ENCODE measurements at regions not wholly inside any gene's neighbourhood (a gene's known extent, or its start where the extent isn't known, plus 50 kb on each side); places are given as distances from the start of the nearest gene placed in this dataset.

GRCh38 chr17:36680701-36681202, 79.4 kb downstream of the MRM1 start:
- Mint-ChIP-seq H3K4me3 (no peak overlapping the region), H3K36me3 (ENCODE audit: low read depth) (no peaks in the 10 kb centered on the region), H3K27me3 (ENCODE audit: insufficient read depth, low read depth, poor library complexity) (no peaks in the 10 kb centered on the region), H3K9me3 (no peaks in the 10 kb centered on the region), H3K4me1 (peaks cover 30% of the 10 kb centered on the region), H3K27ac (no peak overlapping the region)
- Histone ChIP-seq H4K20me1 (replicated peaks; ENCODE audit: insufficient read depth) (no peaks in the 10 kb centered on the region), H3K27me3 (ENCODE audit: insufficient read depth) (no peaks in the 10 kb centered on the region), H3K4me1 (ENCODE audit: insufficient read depth) (peaks cover 8% of the 10 kb centered on the region), H3K27ac (ENCODE audit: low read depth) (no peak overlapping the region), H3K79me2 (replicated peaks; ENCODE audit: insufficient read depth) (no peaks in the 10 kb centered on the region), H2AFZ (no peak overlapping the region), H3K36me3 (ENCODE audit: insufficient read depth) (no peaks in the 10 kb centered on the region), H3K9me2 (ENCODE audit: insufficient read depth) (no peaks in the 10 kb centered on the region), H3K4me2 (no peak overlapping the region), H3F3A (replicated peaks; ENCODE audit: low read depth) (no peaks in the 10 kb centered on the region), H3K4me3 (no peak overlapping the region)
- TF ChIP-seq STAT1 (IDR thresholded peaks at IDR 0.05; ENCODE audit: unreplicated experiment): no peak
- TF ChIP-seq REST (IDR thresholded peaks at IDR 0.05; ENCODE audit: unreplicated experiment): no peak
- TF ChIP-seq CREB1 (CRISPR knock-in tag; IDR thresholded peaks at IDR 0.05; ENCODE audit: low read depth): no peak
- no peak for TF ChIP-seq ETS1 (IDR thresholded peaks at IDR 0.05)
- TF ChIP-seq POLR2AphosphoS5 (IDR thresholded peaks at IDR 0.05; ENCODE audit: low read depth): no peak
- TF ChIP-seq EZH2phosphoT487 (IDR thresholded peaks at IDR 0.05; ENCODE audit: unreplicated experiment): no peak
- TF ChIP-seq CTCF (conservative IDR thresholded peaks at IDR 0.05; ENCODE audit: low read depth in 2 of 2): no peak
- DNase-seq (ENCODE audit: low spot score) (no peak), ATAC-seq (no peak)

GRCh38 chr17:36682773-36683172, 81.4 kb downstream of the MRM1 start:
- H3K27me3 Mint-ChIP-seq (ENCODE audit: insufficient read depth, low read depth, poor library complexity): peaks cover 3% of the 10 kb centered on the region
- ATAC-seq: peak; percentile 18; the same call in 2 of the 3 replicates

More at GRCh38 chr17:36682773-36683172, 81.4 kb downstream of the MRM1 start:
- H3K27ac Mint-ChIP-seq: no peak overlapping the region
- Histone ChIP-seq H2AFZ (no peak overlapping the region), H3K4me1 (ENCODE audit: insufficient read depth) (peaks cover 17% of the 10 kb centered on the region), H4K20me1 (replicated peaks; ENCODE audit: insufficient read depth) (no peaks in the 10 kb centered on the region), H3K4me2 (no peak overlapping the region), H3F3A (replicated peaks; ENCODE audit: low read depth) (no peaks in the 10 kb centered on the region), H3K27ac (ENCODE audit: low read depth) (no peak overlapping the region), H3K36me3 (ENCODE audit: insufficient read depth) (no peaks in the 10 kb centered on the region), H3K9me2 (ENCODE audit: insufficient read depth) (no peaks in the 10 kb centered on the region), H3K27me3 (ENCODE audit: insufficient read depth) (no peaks in the 10 kb centered on the region), H3K4me3 (no peak overlapping the region), H3K79me2 (replicated peaks; ENCODE audit: insufficient read depth) (no peaks in the 10 kb centered on the region)
- no peak for DNase-seq (ENCODE audit: low spot score)
- H3K4me1 Mint-ChIP-seq: peaks cover 43% of the 10 kb centered on the region
- H3K36me3 Mint-ChIP-seq (ENCODE audit: low read depth): no peaks in the 10 kb centered on the region
- TF ChIP-seq STAT1 (IDR thresholded peaks at IDR 0.05; ENCODE audit: unreplicated experiment): no peak
- TF ChIP-seq ZNF331 (CRISPR knock-in tag; IDR thresholded peaks at IDR 0.05; ENCODE audit: low read depth): no peak
- no peak for TF ChIP-seq ETS1 (IDR thresholded peaks at IDR 0.05)
- H3K4me3 Mint-ChIP-seq: no peak overlapping the region
- no peaks in the 10 kb centered on the region for H3K9me3 Mint-ChIP-seq

Data from GM23338 (cell line).